NCI-H1417 treated with DMSO at 0.1 percent for 48 hours (cell line): ENCODE measurements at regions not wholly inside any gene's neighbourhood (a gene's known extent, or its start where the extent isn't known, plus 50 kb on each side); places are given as distances from the start of the nearest gene placed in this dataset.

Source experiments
- DNase-seq: peaks from one replicate; lab custom pipeline; 2025; lab: John Stamatoyannopoulos, UW

GRCh38 chr13:62997696-62998095 lies 1582.0 kb upstream of the PCDH20 start:
- DNase-seq, result no peak

- no peak for DNase-seq
Measured at GRCh38 chr13:62997038-62997599, 1581.5 kb upstream of the PCDH20 start.

GRCh38 chr13:62973804-62974203 lies 1558.2 kb upstream of the PCDH20 start:
- no peak for DNase-seq

- DNase-seq, result no peak
Measured at GRCh38 chr13:62964522-62964921, 1548.9 kb upstream of the PCDH20 start.

GRCh38 chr13:62960723-62961122 lies 1545.1 kb upstream of the PCDH20 start:
- no peak for DNase-seq

GRCh38 chr13:62933809-62934208 lies 1518.2 kb upstream of the PCDH20 start:
- no peak for DNase-seq

- no peak for DNase-seq
Measured at GRCh38 chr13:62932256-62932883, 1516.7 kb upstream of the PCDH20 start.

- DNase-seq, result no peak
Measured at GRCh38 chr13:62931853-62932252, 1516.2 kb upstream of the PCDH20 start.

GRCh38 chr13:62924395-62924794 lies 1508.7 kb upstream of the PCDH20 start:
- DNase-seq, result no peak

GRCh38 chr13:62920159-62920558 lies 1504.5 kb upstream of the PCDH20 start:
- no peak for DNase-seq

GRCh38 chr13:62919491-62919890 lies 1503.8 kb upstream of the PCDH20 start:
- no peak for DNase-seq

- no peak for DNase-seq
Measured at GRCh38 chr13:62910541-62911060, 1495.0 kb upstream of the PCDH20 start.

- DNase-seq, result no peak
Measured at GRCh38 chr13:62908321-62908720, 1492.7 kb upstream of the PCDH20 start.

GRCh38 chr13:62906896-62907295 lies 1491.2 kb upstream of the PCDH20 start:
- no peak for DNase-seq

GRCh38 chr13:62906469-62906868 lies 1490.8 kb upstream of the PCDH20 start:
- DNase-seq, result no peak

GRCh38 chr13:62887046-62887445 lies 1471.4 kb upstream of the PCDH20 start:
- no peak for DNase-seq

GRCh38 chr13:62879071-62879470 lies 1463.4 kb upstream of the PCDH20 start:
- no peak for DNase-seq

- DNase-seq, result no peak
Measured at GRCh38 chr13:62875118-62875640, 1459.5 kb upstream of the PCDH20 start.

GRCh38 chr13:62850331-62850730 lies 1434.7 kb upstream of the PCDH20 start:
- no peak for DNase-seq

GRCh38 chr13:62847520-62847919 lies 1431.9 kb upstream of the PCDH20 start:
- no peak for DNase-seq

- DNase-seq, result no peak
Measured at GRCh38 chr13:62846302-62846701, 1430.7 kb upstream of the PCDH20 start.

- no peak for DNase-seq
Measured at GRCh38 chr13:62839338-62839737, 1423.7 kb upstream of the PCDH20 start.

- DNase-seq, result no peak
Measured at GRCh38 chr13:62838929-62839328, 1423.3 kb upstream of the PCDH20 start.

- DNase-seq, result no peak
Measured at GRCh38 chr13:62837895-62838294, 1422.2 kb upstream of the PCDH20 start.
